ENCODE measurements at regions not wholly inside any gene's neighbourhood (a gene's known extent, or its start where the extent isn't known, plus 50 kb on each side); places are given as distances from the start of the nearest gene placed in this dataset.

- H3K4me3 ChIP-seq (ENCODE audit: low read depth, low read length), result no peak overlapping the region
- no peaks in the 10 kb centered on the region for H3K9me3 ChIP-seq (ENCODE audit: severe bottlenecking)
- peaks cover 20% of the 10 kb centered on the region for H3K27me3 ChIP-seq (ENCODE audit: insufficient read depth, low read depth, severe bottlenecking)
- H3K36me3 ChIP-seq, result no peaks in the 10 kb centered on the region
- H3K27ac ChIP-seq, result no peak overlapping the region
- no peak for DNase-seq
- TF ChIP-seq CTCF (IDR thresholded peaks at IDR 0.05; ENCODE audit: low read depth, low read length), result no peak
Measured at GRCh38 chr14:40309124-40309523, 876.9 kb upstream of the FBXO33 start.

- no peak overlapping the region for H3K4me3 ChIP-seq (ENCODE audit: low read depth, low read length)
- H3K27ac ChIP-seq, result no peak overlapping the region
- H3K36me3 ChIP-seq, result no peaks in the 10 kb centered on the region
- TF ChIP-seq CTCF (IDR thresholded peaks at IDR 0.05; ENCODE audit: low read depth, low read length), result no peak
- DNase-seq, result no peak
- peaks cover 23% of the 10 kb centered on the region for H3K27me3 ChIP-seq (ENCODE audit: insufficient read depth, low read depth, severe bottlenecking)
- H3K9me3 ChIP-seq (ENCODE audit: severe bottlenecking), result no peaks in the 10 kb centered on the region
Measured at GRCh38 chr14:40308240-40308639, 876.0 kb upstream of the FBXO33 start.

GRCh38 chr14:40296821-40297220 is 864.6 kb upstream of the FBXO33 start:
- H3K27me3 ChIP-seq (ENCODE audit: insufficient read depth, low read depth, severe bottlenecking), result peaks cover 15% of the 10 kb centered on the region
- H3K27ac ChIP-seq, result no peak overlapping the region
- DNase-seq, result no peak
- no peak overlapping the region for H3K4me3 ChIP-seq (ENCODE audit: low read depth, low read length)
- H3K36me3 ChIP-seq, result no peaks in the 10 kb centered on the region
- no peaks in the 10 kb centered on the region for H3K9me3 ChIP-seq (ENCODE audit: severe bottlenecking)
- TF ChIP-seq CTCF (IDR thresholded peaks at IDR 0.05; ENCODE audit: low read depth, low read length), result no peak

- Histone ChIP-seq H3K27me3 (ENCODE audit: insufficient read depth, low read depth, severe bottlenecking) (peaks cover 7% of the 10 kb centered on the region), H3K36me3 (no peaks in the 10 kb centered on the region), H3K4me3 (ENCODE audit: low read depth, low read length) (no peak overlapping the region), H3K9me3 (ENCODE audit: severe bottlenecking) (no peaks in the 10 kb centered on the region), H3K27ac (no peak overlapping the region)
- DNase-seq, result no peak
- TF ChIP-seq CTCF (IDR thresholded peaks at IDR 0.05; ENCODE audit: low read depth, low read length), result no peak
Measured at GRCh38 chr14:40292664-40293063, 860.4 kb upstream of the FBXO33 start.

DNA sequence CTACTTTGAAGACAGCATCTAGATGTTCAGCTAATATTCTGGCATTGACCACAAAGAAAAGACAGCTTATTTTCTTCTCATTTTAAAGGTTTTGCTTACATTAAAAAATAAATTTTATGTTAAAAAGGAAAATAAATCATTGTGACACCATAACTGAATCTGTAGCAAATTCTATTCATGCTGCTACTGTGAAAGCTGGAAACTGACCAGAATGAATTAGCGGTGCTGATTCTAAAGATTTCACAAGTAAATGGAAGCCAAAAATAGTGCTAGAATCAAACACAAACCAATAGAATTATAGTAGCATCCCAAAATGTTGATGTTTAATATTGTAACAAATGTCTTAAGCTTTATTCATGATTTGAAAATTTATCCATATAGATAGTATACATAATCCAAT is 850.0 kb upstream of the FBXO33 start:
- no peaks in the 10 kb centered on the region for H3K36me3 ChIP-seq
- no peak overlapping the region for H3K27ac ChIP-seq
- no peak overlapping the region for H3K4me3 ChIP-seq (ENCODE audit: low read depth, low read length)
- peaks cover 10% of the 10 kb centered on the region for H3K27me3 ChIP-seq (ENCODE audit: insufficient read depth, low read depth, severe bottlenecking)
- no peak for DNase-seq
- no peaks in the 10 kb centered on the region for H3K9me3 ChIP-seq (ENCODE audit: severe bottlenecking)
- no peak for TF ChIP-seq CTCF (IDR thresholded peaks at IDR 0.05; ENCODE audit: low read depth, low read length)

GRCh38 chr14:40280652-40281051 is 848.4 kb upstream of the FBXO33 start:
- no peaks in the 10 kb centered on the region for H3K9me3 ChIP-seq (ENCODE audit: severe bottlenecking)
- H3K4me3 ChIP-seq (ENCODE audit: low read depth, low read length), result no peak overlapping the region
- no peak for DNase-seq
- peaks cover 10% of the 10 kb centered on the region for H3K27me3 ChIP-seq (ENCODE audit: insufficient read depth, low read depth, severe bottlenecking)
- no peak overlapping the region for H3K27ac ChIP-seq
- no peaks in the 10 kb centered on the region for H3K36me3 ChIP-seq
- TF ChIP-seq CTCF (IDR thresholded peaks at IDR 0.05; ENCODE audit: low read depth, low read length), result no peak

Measured in WERI-Rb-1 (cell line).